Pancreas (tissue), 10 donors: ENCODE measurements at regions not wholly inside any gene's neighbourhood (a gene's known extent, or its start where the extent isn't known, plus 50 kb on each side); places are given as distances from the start of the nearest gene placed in this dataset.

ENCODE experiments used
- ATAC-seq, 4 donors: fragments of 200-7000 bp; cut with Tn5 transposase; one replicate each; pipeline versions ENCODE4 v1.8.0 to v1.9.1; 2020; ENCODE audit warnings: mild to moderate bottlenecking in 4 of 4, moderate library complexity in 4 of 4
- DNase-seq, 6 donors: peaks; one replicate each; pipeline ENCODE4 v3.0.0-alpha.2; 2020
- FAIRE-seq: peaks from 2 replicates; lab custom pipeline; 2012; peaks lifted over from hg19 to GRCh38; lab: Jason Lieb, UNC
- H3K27ac ChIP-seq, 4 donors: fragments of 200-600 bp; sonication (generic); 1 replicate in 3 of 4; 2 replicates in 1 of 4; pipeline versions ENCODE4 v1.5.0 to v1.8.0; 2020
- H3K27me3 ChIP-seq, 4 donors: fragments of 200-600 bp; one replicate each; pipeline ENCODE4 v1.8.0; 2021
- H3K36me3 ChIP-seq, 3 donors: fragments of 200-600 bp; sonication (generic) in 1 of 3; one replicate each; pipeline versions ENCODE4 v1.5.0 to v1.8.0; 2020 to 2021
- H3K4me1 ChIP-seq, 3 donors: fragments of 200-600 bp; one replicate each; pipeline ENCODE4 v1.8.0; 2021
- H3K4me3 ChIP-seq, 4 donors: fragments of 200-600 bp; sonication (generic) in 2 of 4; one replicate each; pipeline versions ENCODE4 v1.5.0 to v1.8.0; 2020 to 2021
- H3K9me3 ChIP-seq, 4 donors: fragments of 200-600 bp; one replicate each; pipeline ENCODE4 v1.8.0; 2021
- WGBS, 2 donors: extraction: QIAGEN DNeasy Blood & Tissue Kit; methylation state at CpG; one replicate each; pipeline ENCODE4 v1.1.7; 2013; 5-methylcytosine and 5-hydroxymethylcytosine counted together
- intact Hi-C, 3 donors: fragments of 100-400 bp; cut with DNase I; formaldehyde crosslinking; loops; one replicate each; pipeline versions ENCODE4 v1.11.1 to v1.14.2; 2022
- TF ChIP-seq, protein P1 (sequence below), 4 donors: fragments of 200-600 bp; sonication (generic) in 3 of 4; IDR thresholded peaks; one replicate each; pipeline versions ENCODE4 v1.5.0 to v1.8.0; 2021; ENCODE audit warnings: antibody characterized with exemption in 4 of 4
- donor health status: healthy with polysubstance abuse.
- donor health status: DM: no; HTN: no; CAD: no; lungs with moderate emphysema.
- donor health status: DM: no; HTN: no; CAD: no.
- donor health status: control.
- donor health status: control.
- donor health status: Bipolar disorder and iron deficiency.
- donor health status: DM: yes; HTN: yes; CAD: no.
- donor health status: DM: no; HTN: no; CAD: no.
- donor health status: DM: no; HTN: no; CAD: no.
- donor health status: DM: yes; HTN: yes; CAD: no.

DNA sequence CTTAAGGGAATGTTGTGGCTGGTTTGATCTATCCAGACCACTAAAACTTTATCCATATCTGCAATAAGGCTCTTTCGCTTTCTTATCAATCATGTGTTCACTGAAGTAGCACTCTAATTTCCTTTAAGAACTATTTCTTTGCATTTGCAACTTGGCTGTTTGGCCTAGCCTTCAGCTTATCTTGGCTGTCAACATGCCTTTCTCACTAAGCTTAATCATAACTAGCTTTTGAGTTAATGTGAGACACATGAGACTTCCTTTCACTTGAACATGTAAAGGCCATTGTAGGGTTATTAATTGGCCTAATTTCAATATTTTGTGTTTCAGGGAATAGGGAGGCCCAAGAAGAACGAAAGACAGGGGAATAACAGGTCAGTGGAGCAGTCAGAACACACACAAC, 124.7 kb downstream of the TNFSF18 start:
- ATAC-seq (peak in 2 of 4 donors; percentile 34 to 69), DNase-seq (no peak), FAIRE-seq (no peak)
- intact Hi-C loops, result no loop called here
- WGBS, 2 donors, result 17 to 21% methylated on average over 2 of the region's 2 CpGs
- peak overlapping the region in 1 of 4 donors; percentile 33 for H3K27ac ChIP-seq
- peaks cover 0 to 7% (median 6%) of the 10 kb centered on the region in 3 donors for H3K4me1 ChIP-seq
- H3K27me3 ChIP-seq, result no peaks in the 10 kb centered on the region
- H3K9me3 ChIP-seq, result no peaks in the 10 kb centered on the region
- no peaks in the 10 kb centered on the region for H3K36me3 ChIP-seq
- TF ChIP-seq, protein P1, sequence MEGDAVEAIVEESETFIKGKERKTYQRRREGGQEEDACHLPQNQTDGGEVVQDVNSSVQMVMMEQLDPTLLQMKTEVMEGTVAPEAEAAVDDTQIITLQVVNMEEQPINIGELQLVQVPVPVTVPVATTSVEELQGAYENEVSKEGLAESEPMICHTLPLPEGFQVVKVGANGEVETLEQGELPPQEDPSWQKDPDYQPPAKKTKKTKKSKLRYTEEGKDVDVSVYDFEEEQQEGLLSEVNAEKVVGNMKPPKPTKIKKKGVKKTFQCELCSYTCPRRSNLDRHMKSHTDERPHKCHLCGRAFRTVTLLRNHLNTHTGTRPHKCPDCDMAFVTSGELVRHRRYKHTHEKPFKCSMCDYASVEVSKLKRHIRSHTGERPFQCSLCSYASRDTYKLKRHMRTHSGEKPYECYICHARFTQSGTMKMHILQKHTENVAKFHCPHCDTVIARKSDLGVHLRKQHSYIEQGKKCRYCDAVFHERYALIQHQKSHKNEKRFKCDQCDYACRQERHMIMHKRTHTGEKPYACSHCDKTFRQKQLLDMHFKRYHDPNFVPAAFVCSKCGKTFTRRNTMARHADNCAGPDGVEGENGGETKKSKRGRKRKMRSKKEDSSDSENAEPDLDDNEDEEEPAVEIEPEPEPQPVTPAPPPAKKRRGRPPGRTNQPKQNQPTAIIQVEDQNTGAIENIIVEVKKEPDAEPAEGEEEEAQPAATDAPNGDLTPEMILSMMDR (IDR thresholded peaks at IDR 0.05), result no peak
- no peak overlapping the region for H3K4me3 ChIP-seq

DNA sequence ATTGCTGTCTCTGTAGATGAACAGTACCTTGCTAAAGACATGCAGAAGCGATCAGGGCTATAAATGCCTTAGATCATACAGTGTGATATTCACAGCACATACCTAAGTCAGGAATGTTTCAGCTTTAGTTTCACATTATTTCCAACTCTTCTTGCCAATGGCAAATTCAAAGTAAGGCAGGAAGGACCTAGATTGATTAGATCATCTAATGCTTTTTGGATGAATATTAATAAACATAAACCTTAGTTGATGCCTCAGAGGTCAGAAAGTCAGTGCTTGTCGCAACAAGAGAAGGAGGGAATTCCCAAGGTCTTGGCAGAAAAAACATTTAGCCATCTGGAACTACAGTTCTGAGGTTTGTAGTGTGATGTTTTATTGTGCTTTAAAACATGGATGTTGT, 122.3 kb downstream of the TNFSF18 start:
- Histone ChIP-seq H3K36me3 (no peaks in the 10 kb centered on the region), H3K4me3 (no peak overlapping the region), H3K4me1 (peaks cover 0 to 7% (median 6%) of the 10 kb centered on the region in 3 donors), H3K27me3 (no peaks in the 10 kb centered on the region), H3K27ac (no peak overlapping the region), H3K9me3 (no peaks in the 10 kb centered on the region)
- intact Hi-C loops, result no loop called here
- TF ChIP-seq, protein P1 (IDR thresholded peaks at IDR 0.05), result no peak
- ATAC-seq (peak in 3 of 4 donors; percentile 16 to 47 (median 31)), FAIRE-seq (no peak), DNase-seq (no peak)
- WGBS, 2 donors, result 64 to 67% methylated on average over 2 of the region's 2 CpGs

DNA sequence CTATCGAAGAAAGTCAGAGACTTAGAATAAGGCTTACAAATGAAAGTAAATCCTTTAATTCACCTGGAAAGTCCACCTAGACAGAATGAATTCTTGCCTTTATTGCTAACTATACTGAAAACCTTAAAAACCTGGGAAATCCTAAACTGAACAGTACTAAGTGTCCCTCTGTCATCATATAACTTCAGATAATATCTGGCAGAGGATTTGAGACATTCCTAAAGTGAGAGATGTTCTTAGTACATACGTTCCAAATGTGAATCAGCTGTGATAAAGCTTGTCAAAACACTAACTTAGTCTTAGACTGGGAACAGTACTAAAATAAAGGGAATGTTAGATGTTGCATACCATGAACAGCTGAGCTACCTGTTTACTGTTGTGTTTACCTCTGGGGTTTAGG, 121.7 kb downstream of the TNFSF18 start:
- no peak overlapping the region for H3K27ac ChIP-seq
- intact Hi-C loops, result no loop called here
- WGBS, 2 donors, result 75 to 81% methylated on average over 2 of the region's 2 CpGs
- no peaks in the 10 kb centered on the region for H3K9me3 ChIP-seq
- H3K27me3 ChIP-seq, result no peaks in the 10 kb centered on the region
- H3K4me1 ChIP-seq, result peaks cover 0 to 9% (median 7%) of the 10 kb centered on the region in 3 donors
- no peak for ATAC-seq
- no peak for DNase-seq
- H3K36me3 ChIP-seq, result no peaks in the 10 kb centered on the region
- no peak for FAIRE-seq
- TF ChIP-seq, protein P1 (IDR thresholded peaks at IDR 0.05), result no peak
- H3K4me3 ChIP-seq, result no peak overlapping the region

DNA sequence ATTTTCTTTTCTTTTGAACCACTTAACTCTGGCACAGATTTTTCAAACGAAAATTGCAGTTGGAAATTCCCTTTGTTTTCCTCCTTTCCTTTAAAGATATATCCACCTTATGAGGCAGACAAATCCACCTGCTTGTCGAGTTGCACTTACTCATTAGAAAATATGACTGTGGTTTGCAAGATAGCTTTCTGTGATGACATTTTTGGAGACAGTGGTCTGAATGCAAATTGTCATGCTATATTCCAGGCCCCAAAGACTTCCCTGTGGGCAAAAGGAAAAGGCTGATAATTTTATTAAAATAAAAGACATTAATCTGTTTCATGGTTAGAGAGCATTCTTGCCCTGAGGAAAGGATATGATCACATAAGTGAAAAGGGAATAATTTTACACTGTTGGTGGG, 120.6 kb downstream of the TNFSF18 start:
- Histone ChIP-seq H3K27me3 (no peaks in the 10 kb centered on the region), H3K27ac (no peak overlapping the region), H3K36me3 (no peaks in the 10 kb centered on the region), H3K9me3 (no peaks in the 10 kb centered on the region), H3K4me3 (no peak overlapping the region), H3K4me1 (peaks cover 0 to 9% (median 7%) of the 10 kb centered on the region in 3 donors)
- TF ChIP-seq, protein P1 (IDR thresholded peaks at IDR 0.05), result no peak
- DNase-seq (no peak), ATAC-seq (no peak), FAIRE-seq (no peak)
- WGBS, 2 donors, result 43 to 47% methylated on average over 2 of the region's 2 CpGs
- intact Hi-C loops, result no loop called here

DNA sequence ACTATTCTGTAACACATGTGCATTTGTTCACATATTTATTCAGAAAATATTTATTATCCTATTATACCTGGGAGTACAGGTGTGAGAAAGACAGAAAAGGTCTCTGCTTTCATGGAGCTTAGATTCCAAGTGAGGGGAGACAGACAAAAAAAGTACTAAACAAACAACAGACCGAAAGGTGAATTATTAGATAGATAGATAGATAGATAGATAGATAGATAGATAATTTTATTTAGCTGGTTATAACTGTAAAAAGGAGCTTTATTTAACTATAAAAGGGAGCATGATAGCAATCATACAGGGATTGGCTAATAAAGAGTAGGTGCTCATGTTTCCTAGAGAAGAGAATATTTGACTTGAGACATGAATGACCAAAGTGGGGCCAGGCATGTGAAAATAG, 119.4 kb downstream of the TNFSF18 start:
- peaks cover 0 to 6% (median 0%) of the 10 kb centered on the region in 3 donors for H3K4me1 ChIP-seq
- FAIRE-seq (no peak), DNase-seq (no peak), ATAC-seq (no peak)
- H3K4me3 ChIP-seq, result no peak overlapping the region
- 52 to 73% methylated on average over 1 of the region's 1 CpG for WGBS, 2 donors
- no peaks in the 10 kb centered on the region for H3K36me3 ChIP-seq
- no peak overlapping the region for H3K27ac ChIP-seq
- no peaks in the 10 kb centered on the region for H3K27me3 ChIP-seq
- intact Hi-C loops, result no loop called here
- TF ChIP-seq, protein P1 (IDR thresholded peaks at IDR 0.05), result no peak
- H3K9me3 ChIP-seq, result no peaks in the 10 kb centered on the region
